ENCODE measurements at regions not wholly inside any gene's neighbourhood (a gene's known extent, or its start where the extent isn't known, plus 50 kb on each side); places are given as distances from the start of the nearest gene placed in this dataset.

GRCh38 chr5:6812800-6813731, 99.8 kb downstream of the TENT4A start:
- H3K27ac Mint-ChIP-seq = no peak overlapping the region
- ATAC-seq = no peak

DNA sequence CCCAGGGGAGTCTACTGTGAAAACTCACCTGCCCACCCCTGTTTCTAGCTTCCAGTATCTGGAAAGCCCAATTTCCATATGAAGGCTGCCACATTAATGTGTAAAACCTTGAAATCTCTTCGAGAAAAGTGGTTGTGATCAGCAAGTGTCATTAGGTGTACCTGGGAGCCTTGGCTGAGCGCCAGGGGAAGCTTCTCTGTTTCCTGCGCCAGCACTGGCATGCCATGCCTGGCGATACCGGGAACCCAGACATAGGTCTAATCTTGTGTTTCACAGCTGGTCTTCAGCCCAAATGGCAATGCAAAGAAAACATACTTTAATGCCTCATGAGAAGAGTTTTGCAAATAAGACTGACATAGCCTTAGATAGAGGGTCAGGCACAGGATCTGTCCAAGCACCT, 101.6 kb downstream of the TENT4A start:
- ATAC-seq (no peak), DNase-seq (ENCODE audit: low spot score) (no peak)
- no peak overlapping the region for H3K4me3 Mint-ChIP-seq
- ChIA-PET POLR2A (no interaction called here), CTCF (interaction anchor here (0.7 kb wide), 1 partner anchor 1041 kb away, joined by 3 read pairs; no protein-coding TSS in a partner anchor)
- no peak overlapping the region for H3K27ac Mint-ChIP-seq
- H3K9me3 Mint-ChIP-seq = no peaks in the 10 kb centered on the region
- no peaks in the 10 kb centered on the region for H3K36me3 Mint-ChIP-seq
- TF ChIP-seq ATF6 (CRISPR knock-in tag; IDR thresholded peaks at IDR 0.05) = no peak
- no peak for TF ChIP-seq MAX (CRISPR knock-in tag; IDR thresholded peaks at IDR 0.05)
- H3K27me3 Mint-ChIP-seq (ENCODE audit: low read depth) = peaks cover 2% of the 10 kb centered on the region; the same call in 1 of the 2 replicates
- H3K4me1 Mint-ChIP-seq = peaks cover 12% of the 10 kb centered on the region

More at GRCh38 chr5:6812800-6813731, 99.8 kb downstream of the TENT4A start:
- no peak overlapping the region for H3K4me3 Mint-ChIP-seq
- no peaks in the 10 kb centered on the region for H3K36me3 Mint-ChIP-seq
- ChIA-PET CTCF (no interaction called here), POLR2A (no interaction called here)
- peaks cover 2% of the 10 kb centered on the region; the same call in 1 of the 2 replicates for H3K27me3 Mint-ChIP-seq (ENCODE audit: low read depth)
- TF ChIP-seq, protein P1, sequence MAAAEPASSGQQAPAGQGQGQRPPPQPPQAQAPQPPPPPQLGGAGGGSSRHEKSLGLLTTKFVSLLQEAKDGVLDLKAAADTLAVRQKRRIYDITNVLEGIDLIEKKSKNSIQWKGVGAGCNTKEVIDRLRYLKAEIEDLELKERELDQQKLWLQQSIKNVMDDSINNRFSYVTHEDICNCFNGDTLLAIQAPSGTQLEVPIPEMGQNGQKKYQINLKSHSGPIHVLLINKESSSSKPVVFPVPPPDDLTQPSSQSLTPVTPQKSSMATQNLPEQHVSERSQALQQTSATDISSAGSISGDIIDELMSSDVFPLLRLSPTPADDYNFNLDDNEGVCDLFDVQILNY (CRISPR knock-in tag; IDR thresholded peaks at IDR 0.05) = no peak
- TF ChIP-seq FOXK1 (CRISPR knock-in tag; IDR thresholded peaks at IDR 0.05) = no peak
- TF ChIP-seq ZNF281 (CRISPR knock-in tag; IDR thresholded peaks at IDR 0.05) = no peak
- no peak for TF ChIP-seq RORB (CRISPR knock-in tag; IDR thresholded peaks at IDR 0.05)
- TF ChIP-seq JUN (CRISPR knock-in tag; IDR thresholded peaks at IDR 0.05) = no peak
- TF ChIP-seq, protein P2, sequence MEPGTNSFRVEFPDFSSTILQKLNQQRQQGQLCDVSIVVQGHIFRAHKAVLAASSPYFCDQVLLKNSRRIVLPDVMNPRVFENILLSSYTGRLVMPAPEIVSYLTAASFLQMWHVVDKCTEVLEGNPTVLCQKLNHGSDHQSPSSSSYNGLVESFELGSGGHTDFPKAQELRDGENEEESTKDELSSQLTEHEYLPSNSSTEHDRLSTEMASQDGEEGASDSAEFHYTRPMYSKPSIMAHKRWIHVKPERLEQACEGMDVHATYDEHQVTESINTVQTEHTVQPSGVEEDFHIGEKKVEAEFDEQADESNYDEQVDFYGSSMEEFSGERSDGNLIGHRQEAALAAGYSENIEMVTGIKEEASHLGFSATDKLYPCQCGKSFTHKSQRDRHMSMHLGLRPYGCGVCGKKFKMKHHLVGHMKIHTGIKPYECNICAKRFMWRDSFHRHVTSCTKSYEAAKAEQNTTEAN (CRISPR knock-in tag; IDR thresholded peaks at IDR 0.05) = no peak
- no peak for TF ChIP-seq ZNF317 (CRISPR knock-in tag; IDR thresholded peaks at IDR 0.05; ENCODE audit: borderline replicate concordance, low read depth)
- TF ChIP-seq SOX15 (CRISPR knock-in tag; IDR thresholded peaks at IDR 0.05) = no peak
- no peak for TF ChIP-seq IRF2 (CRISPR knock-in tag; IDR thresholded peaks at IDR 0.05; ENCODE audit: borderline replicate concordance, low read depth)
- TF ChIP-seq, protein P3, sequence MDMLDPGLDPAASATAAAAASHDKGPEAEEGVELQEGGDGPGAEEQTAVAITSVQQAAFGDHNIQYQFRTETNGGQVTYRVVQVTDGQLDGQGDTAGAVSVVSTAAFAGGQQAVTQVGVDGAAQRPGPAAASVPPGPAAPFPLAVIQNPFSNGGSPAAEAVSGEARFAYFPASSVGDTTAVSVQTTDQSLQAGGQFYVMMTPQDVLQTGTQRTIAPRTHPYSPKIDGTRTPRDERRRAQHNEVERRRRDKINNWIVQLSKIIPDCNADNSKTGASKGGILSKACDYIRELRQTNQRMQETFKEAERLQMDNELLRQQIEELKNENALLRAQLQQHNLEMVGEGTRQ (CRISPR knock-in tag; IDR thresholded peaks at IDR 0.05) = no peak
- no peak for TF ChIP-seq MXD4 (CRISPR knock-in tag; IDR thresholded peaks at IDR 0.05; ENCODE audit: borderline replicate concordance)
- TF ChIP-seq TCF7 (CRISPR knock-in tag; IDR thresholded peaks at IDR 0.05; ENCODE audit: low read depth) = no peak
- DNase-seq (ENCODE audit: low spot score) = no peak
- peaks cover 5% of the 10 kb centered on the region; the same call in 1 of the 2 replicates for H3K4me1 Mint-ChIP-seq
- H3K9me3 Mint-ChIP-seq = no peaks in the 10 kb centered on the region
